ENCODE measurements at regions not wholly inside any gene's neighbourhood (a gene's known extent, or its start where the extent isn't known, plus 50 kb on each side); places are given as distances from the start of the nearest gene placed in this dataset.

DNA sequence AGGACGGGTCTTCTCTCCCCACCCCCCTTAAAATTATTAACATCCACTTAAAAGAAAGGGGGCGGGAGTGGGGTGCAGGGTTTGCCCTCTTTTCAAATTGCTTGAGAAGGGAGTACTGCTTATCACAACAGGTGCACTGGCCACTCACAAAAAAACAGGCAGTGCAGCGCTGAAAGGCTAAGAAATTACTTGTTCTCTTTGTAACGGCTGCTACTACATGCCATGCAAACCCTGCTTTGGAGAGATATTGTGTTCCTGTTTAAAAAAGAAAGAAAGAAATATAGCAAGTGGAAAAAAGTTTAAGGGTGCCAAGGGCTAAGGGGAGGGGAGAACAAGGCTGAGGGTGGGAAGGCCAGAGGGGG is 312.7 kb upstream of the JARID2 start:
- no peaks in the 10 kb centered on the region for H3K9me3 Mint-ChIP-seq
- H3K4me3 Mint-ChIP-seq: no peak overlapping the region
- TF ChIP-seq CREB1 (CRISPR knock-in tag; IDR thresholded peaks at IDR 0.05) (no peak), ZNF232 (CRISPR knock-in tag; IDR thresholded peaks at IDR 0.05) (no peak), NR3C1 (CRISPR knock-in tag; conservative IDR thresholded peaks at IDR 0.05; ENCODE audit: low read depth) (no peak), SP1 (CRISPR knock-in tag; conservative IDR thresholded peaks at IDR 0.05) (no peak), ATF1 (CRISPR knock-in tag; IDR thresholded peaks at IDR 0.05) (no peak), JUN (CRISPR knock-in tag; IDR thresholded peaks at IDR 0.05) (no peak), ZNF219 (CRISPR knock-in tag; IDR thresholded peaks at IDR 0.05; ENCODE audit: borderline replicate concordance) (no peak), SMAD3 (CRISPR knock-in tag; IDR thresholded peaks at IDR 0.05; ENCODE audit: borderline replicate concordance) (no peak), ZNF416 (CRISPR knock-in tag; IDR thresholded peaks at IDR 0.05) (no peak), FOXK1 (CRISPR knock-in tag; IDR thresholded peaks at IDR 0.05) (no peak)
- TF ChIP-seq, protein P1, sequence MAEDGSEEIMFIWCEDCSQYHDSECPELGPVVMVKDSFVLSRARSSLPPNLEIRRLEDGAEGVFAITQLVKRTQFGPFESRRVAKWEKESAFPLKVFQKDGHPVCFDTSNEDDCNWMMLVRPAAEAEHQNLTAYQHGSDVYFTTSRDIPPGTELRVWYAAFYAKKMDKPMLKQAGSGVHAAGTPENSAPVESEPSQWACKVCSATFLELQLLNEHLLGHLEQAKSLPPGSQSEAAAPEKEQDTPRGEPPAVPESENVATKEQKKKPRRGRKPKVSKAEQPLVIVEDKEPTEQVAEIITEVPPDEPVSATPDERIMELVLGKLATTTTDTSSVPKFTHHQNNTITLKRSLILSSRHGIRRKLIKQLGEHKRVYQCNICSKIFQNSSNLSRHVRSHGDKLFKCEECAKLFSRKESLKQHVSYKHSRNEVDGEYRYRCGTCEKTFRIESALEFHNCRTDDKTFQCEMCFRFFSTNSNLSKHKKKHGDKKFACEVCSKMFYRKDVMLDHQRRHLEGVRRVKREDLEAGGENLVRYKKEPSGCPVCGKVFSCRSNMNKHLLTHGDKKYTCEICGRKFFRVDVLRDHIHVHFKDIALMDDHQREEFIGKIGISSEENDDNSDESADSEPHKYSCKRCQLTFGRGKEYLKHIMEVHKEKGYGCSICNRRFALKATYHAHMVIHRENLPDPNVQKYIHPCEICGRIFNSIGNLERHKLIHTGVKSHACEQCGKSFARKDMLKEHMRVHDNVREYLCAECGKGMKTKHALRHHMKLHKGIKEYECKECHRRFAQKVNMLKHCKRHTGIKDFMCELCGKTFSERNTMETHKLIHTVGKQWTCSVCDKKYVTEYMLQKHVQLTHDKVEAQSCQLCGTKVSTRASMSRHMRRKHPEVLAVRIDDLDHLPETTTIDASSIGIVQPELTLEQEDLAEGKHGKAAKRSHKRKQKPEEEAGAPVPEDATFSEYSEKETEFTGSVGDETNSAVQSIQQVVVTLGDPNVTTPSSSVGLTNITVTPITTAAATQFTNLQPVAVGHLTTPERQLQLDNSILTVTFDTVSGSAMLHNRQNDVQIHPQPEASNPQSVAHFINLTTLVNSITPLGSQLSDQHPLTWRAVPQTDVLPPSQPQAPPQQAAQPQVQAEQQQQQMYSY (CRISPR knock-in tag; IDR thresholded peaks at IDR 0.05): no peak
- TF ChIP-seq, protein P2, sequence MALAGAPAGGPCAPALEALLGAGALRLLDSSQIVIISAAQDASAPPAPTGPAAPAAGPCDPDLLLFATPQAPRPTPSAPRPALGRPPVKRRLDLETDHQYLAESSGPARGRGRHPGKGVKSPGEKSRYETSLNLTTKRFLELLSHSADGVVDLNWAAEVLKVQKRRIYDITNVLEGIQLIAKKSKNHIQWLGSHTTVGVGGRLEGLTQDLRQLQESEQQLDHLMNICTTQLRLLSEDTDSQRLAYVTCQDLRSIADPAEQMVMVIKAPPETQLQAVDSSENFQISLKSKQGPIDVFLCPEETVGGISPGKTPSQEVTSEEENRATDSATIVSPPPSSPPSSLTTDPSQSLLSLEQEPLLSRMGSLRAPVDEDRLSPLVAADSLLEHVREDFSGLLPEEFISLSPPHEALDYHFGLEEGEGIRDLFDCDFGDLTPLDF (CRISPR knock-in tag; IDR thresholded peaks at IDR 0.05): no peak
- TF ChIP-seq, protein P3, sequence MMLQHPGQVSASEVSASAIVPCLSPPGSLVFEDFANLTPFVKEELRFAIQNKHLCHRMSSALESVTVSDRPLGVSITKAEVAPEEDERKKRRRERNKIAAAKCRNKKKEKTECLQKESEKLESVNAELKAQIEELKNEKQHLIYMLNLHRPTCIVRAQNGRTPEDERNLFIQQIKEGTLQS (CRISPR knock-in tag; conservative IDR thresholded peaks at IDR 0.05): no peak
- TF ChIP-seq, protein P4, sequence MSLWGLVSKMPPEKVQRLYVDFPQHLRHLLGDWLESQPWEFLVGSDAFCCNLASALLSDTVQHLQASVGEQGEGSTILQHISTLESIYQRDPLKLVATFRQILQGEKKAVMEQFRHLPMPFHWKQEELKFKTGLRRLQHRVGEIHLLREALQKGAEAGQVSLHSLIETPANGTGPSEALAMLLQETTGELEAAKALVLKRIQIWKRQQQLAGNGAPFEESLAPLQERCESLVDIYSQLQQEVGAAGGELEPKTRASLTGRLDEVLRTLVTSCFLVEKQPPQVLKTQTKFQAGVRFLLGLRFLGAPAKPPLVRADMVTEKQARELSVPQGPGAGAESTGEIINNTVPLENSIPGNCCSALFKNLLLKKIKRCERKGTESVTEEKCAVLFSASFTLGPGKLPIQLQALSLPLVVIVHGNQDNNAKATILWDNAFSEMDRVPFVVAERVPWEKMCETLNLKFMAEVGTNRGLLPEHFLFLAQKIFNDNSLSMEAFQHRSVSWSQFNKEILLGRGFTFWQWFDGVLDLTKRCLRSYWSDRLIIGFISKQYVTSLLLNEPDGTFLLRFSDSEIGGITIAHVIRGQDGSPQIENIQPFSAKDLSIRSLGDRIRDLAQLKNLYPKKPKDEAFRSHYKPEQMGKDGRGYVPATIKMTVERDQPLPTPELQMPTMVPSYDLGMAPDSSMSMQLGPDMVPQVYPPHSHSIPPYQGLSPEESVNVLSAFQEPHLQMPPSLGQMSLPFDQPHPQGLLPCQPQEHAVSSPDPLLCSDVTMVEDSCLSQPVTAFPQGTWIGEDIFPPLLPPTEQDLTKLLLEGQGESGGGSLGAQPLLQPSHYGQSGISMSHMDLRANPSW (CRISPR knock-in tag; conservative IDR thresholded peaks at IDR 0.05; ENCODE audit: low read depth): no peak
- TF ChIP-seq, protein P5, sequence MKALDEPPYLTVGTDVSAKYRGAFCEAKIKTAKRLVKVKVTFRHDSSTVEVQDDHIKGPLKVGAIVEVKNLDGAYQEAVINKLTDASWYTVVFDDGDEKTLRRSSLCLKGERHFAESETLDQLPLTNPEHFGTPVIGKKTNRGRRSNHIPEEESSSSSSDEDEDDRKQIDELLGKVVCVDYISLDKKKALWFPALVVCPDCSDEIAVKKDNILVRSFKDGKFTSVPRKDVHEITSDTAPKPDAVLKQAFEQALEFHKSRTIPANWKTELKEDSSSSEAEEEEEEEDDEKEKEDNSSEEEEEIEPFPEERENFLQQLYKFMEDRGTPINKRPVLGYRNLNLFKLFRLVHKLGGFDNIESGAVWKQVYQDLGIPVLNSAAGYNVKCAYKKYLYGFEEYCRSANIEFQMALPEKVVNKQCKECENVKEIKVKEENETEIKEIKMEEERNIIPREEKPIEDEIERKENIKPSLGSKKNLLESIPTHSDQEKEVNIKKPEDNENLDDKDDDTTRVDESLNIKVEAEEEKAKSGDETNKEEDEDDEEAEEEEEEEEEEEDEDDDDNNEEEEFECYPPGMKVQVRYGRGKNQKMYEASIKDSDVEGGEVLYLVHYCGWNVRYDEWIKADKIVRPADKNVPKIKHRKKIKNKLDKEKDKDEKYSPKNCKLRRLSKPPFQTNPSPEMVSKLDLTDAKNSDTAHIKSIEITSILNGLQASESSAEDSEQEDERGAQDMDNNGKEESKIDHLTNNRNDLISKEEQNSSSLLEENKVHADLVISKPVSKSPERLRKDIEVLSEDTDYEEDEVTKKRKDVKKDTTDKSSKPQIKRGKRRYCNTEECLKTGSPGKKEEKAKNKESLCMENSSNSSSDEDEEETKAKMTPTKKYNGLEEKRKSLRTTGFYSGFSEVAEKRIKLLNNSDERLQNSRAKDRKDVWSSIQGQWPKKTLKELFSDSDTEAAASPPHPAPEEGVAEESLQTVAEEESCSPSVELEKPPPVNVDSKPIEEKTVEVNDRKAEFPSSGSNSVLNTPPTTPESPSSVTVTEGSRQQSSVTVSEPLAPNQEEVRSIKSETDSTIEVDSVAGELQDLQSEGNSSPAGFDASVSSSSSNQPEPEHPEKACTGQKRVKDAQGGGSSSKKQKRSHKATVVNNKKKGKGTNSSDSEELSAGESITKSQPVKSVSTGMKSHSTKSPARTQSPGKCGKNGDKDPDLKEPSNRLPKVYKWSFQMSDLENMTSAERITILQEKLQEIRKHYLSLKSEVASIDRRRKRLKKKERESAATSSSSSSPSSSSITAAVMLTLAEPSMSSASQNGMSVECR (CRISPR knock-in tag; IDR thresholded peaks at IDR 0.05; ENCODE audit: borderline replicate concordance): no peak
- TF ChIP-seq, protein P6, sequence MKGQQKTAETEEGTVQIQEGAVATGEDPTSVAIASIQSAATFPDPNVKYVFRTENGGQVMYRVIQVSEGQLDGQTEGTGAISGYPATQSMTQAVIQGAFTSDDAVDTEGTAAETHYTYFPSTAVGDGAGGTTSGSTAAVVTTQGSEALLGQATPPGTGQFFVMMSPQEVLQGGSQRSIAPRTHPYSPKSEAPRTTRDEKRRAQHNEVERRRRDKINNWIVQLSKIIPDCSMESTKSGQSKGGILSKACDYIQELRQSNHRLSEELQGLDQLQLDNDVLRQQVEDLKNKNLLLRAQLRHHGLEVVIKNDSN (CRISPR knock-in tag; IDR thresholded peaks at IDR 0.05): no peak
- TF ChIP-seq, protein P7, sequence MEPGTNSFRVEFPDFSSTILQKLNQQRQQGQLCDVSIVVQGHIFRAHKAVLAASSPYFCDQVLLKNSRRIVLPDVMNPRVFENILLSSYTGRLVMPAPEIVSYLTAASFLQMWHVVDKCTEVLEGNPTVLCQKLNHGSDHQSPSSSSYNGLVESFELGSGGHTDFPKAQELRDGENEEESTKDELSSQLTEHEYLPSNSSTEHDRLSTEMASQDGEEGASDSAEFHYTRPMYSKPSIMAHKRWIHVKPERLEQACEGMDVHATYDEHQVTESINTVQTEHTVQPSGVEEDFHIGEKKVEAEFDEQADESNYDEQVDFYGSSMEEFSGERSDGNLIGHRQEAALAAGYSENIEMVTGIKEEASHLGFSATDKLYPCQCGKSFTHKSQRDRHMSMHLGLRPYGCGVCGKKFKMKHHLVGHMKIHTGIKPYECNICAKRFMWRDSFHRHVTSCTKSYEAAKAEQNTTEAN (CRISPR knock-in tag; IDR thresholded peaks at IDR 0.05): no peak
- POLR2A ChIA-PET: interaction anchor here (1.1 kb wide), 1 partner anchor 12 kb away, joined by 3 read pairs; no protein-coding TSS in a partner anchor
- H3K36me3 Mint-ChIP-seq: no peaks in the 10 kb centered on the region
- CTCF ChIA-PET: interaction anchor here (1.2 kb wide), 1 partner anchor 9 kb away, joined by 3 read pairs; no protein-coding TSS in a partner anchor
- peaks cover 16% of the 10 kb centered on the region for H3K4me1 Mint-ChIP-seq
- no peak for ATAC-seq
- H3K27ac Mint-ChIP-seq: 0 out of 2 replicates have a peak overlapping the region, but pooled peaks have one; percentile 31
- no peak for DNase-seq (ENCODE audit: low spot score)
- no peaks in the 10 kb centered on the region; the same call in 1 of the 2 replicates for H3K27me3 Mint-ChIP-seq (ENCODE audit: low read depth)
